Chondrocyte (in vitro differentiated cells): ENCODE measurements at regions not wholly inside any gene's neighbourhood (a gene's known extent, or its start where the extent isn't known, plus 50 kb on each side); places are given as distances from the start of the nearest gene placed in this dataset.

ENCODE experiments used
- DNase-seq: peaks from one replicate; pipeline ENCODE4 v3.0.0; 2021; ENCODE audit warnings: mixed read lengths, low spot score
- H3K27ac Mint-ChIP-seq: one replicate; pipeline ENCODE4 v1.8.0; 2021; ENCODE audit warnings: mild to moderate bottlenecking, moderate library complexity, mixed read lengths; ENCODE audit not compliant: unreplicated experiment
- H3K27me3 Mint-ChIP-seq: 2 replicates; pipeline ENCODE4 v1.8.0; 2021; ENCODE audit warnings: low read depth, mixed read lengths
- H3K36me3 Mint-ChIP-seq: 2 replicates; pipeline ENCODE4 v1.8.0; 2021; ENCODE audit warnings: low read depth, mixed read lengths
- H3K4me1 Mint-ChIP-seq: 2 replicates; pipeline ENCODE4 v1.8.0; 2021; ENCODE audit warnings: low read depth, mild to moderate bottlenecking, mixed read lengths
- H3K4me3 Mint-ChIP-seq: one replicate; pipeline ENCODE4 v1.8.0; 2021; ENCODE audit warnings: mild to moderate bottlenecking, moderate library complexity, mixed read lengths; ENCODE audit not compliant: unreplicated experiment
- H3K9me3 Mint-ChIP-seq: 2 replicates; pipeline ENCODE4 v1.8.0; 2021; ENCODE audit warnings: low read depth, mixed read lengths
- CTCF ChIP-seq: fragments of 200-600 bp; sonication (generic); IDR thresholded peaks from 2 replicates; pipeline ENCODE4 v1.5.0; 2021; ENCODE audit warnings: antibody characterized with exemption, mild to moderate bottlenecking, moderate library complexity

GRCh38 chr15:26295336-26296085 is 432.4 kb upstream of the ATP10A start:
- H3K4me3 Mint-ChIP-seq = no peak overlapping the region

GRCh38 chr15:26294059-26294689 is 431.0 kb upstream of the ATP10A start:
- Mint-ChIP-seq H3K4me3 (no peak overlapping the region), H3K36me3 (no peaks in the 10 kb centered on the region), H3K4me1 (no peaks in the 10 kb centered on the region), H3K9me3 (peaks cover 20% of the 10 kb centered on the region), H3K27me3 (no peaks in the 10 kb centered on the region), H3K27ac (no peak overlapping the region)
- no peak for DNase-seq
- no peak for TF ChIP-seq CTCF

More at GRCh38 chr15:26295336-26296085, 432.4 kb upstream of the ATP10A start:
- DNase-seq = no peak
- H3K27ac Mint-ChIP-seq = no peak overlapping the region
- no peak for TF ChIP-seq CTCF
- no peaks in the 10 kb centered on the region for H3K36me3 Mint-ChIP-seq
- no peaks in the 10 kb centered on the region for H3K27me3 Mint-ChIP-seq
- H3K4me1 Mint-ChIP-seq = no peaks in the 10 kb centered on the region
- peaks cover 11% of the 10 kb centered on the region for H3K9me3 Mint-ChIP-seq

- H3K36me3 Mint-ChIP-seq = peaks cover 2% of the 10 kb centered on the region
- H3K9me3 Mint-ChIP-seq = peaks cover 37% of the 10 kb centered on the region
Observed at GRCh38 chr15:26287381-26287780, 424.3 kb upstream of the ATP10A start.

GRCh38 chr15:26280281-26280680 is 417.2 kb upstream of the ATP10A start:
- DNase-seq = no peak
- Mint-ChIP-seq H3K27me3 (no peaks in the 10 kb centered on the region), H3K36me3 (no peaks in the 10 kb centered on the region), H3K4me3 (no peak overlapping the region), H3K4me1 (no peaks in the 10 kb centered on the region), H3K9me3 (peaks cover 3% of the 10 kb centered on the region), H3K27ac (no peak overlapping the region)
- TF ChIP-seq CTCF = no peak

More at GRCh38 chr15:26287381-26287780, 424.3 kb upstream of the ATP10A start:
- Mint-ChIP-seq H3K27me3 (no peaks in the 10 kb centered on the region), H3K4me3 (no peak overlapping the region), H3K4me1 (no peaks in the 10 kb centered on the region), H3K27ac (no peak overlapping the region)
- DNase-seq = no peak
- TF ChIP-seq CTCF = no peak

GRCh38 chr15:26261966-26262365 is 398.8 kb upstream of the ATP10A start:
- Mint-ChIP-seq H3K9me3 (no peaks in the 10 kb centered on the region), H3K27ac (no peak overlapping the region), H3K36me3 (no peaks in the 10 kb centered on the region), H3K4me3 (no peak overlapping the region), H3K4me1 (peaks cover 4% of the 10 kb centered on the region), H3K27me3 (peaks cover 10% of the 10 kb centered on the region)
- DNase-seq = no peak
- no peak for TF ChIP-seq CTCF
